SK-N-SH treated with all-trans-retinoic acid at 6 μM for 48 hours (cell line): ENCODE measurements at regions not wholly inside any gene's neighbourhood (a gene's known extent, or its start where the extent isn't known, plus 50 kb on each side); places are given as distances from the start of the nearest gene placed in this dataset.

ENCODE experiments used
- ATAC-seq: fragments of 200-7000 bp; cut with Tn5 transposase; 3 replicates; pipeline ENCODE4 v1.9.1; 2020; ENCODE audit warnings: mild to moderate bottlenecking, moderate library complexity
- ARNTL ChIP-seq: fragments of 450-650 bp; formaldehyde crosslinking; IDR thresholded peaks from 2 replicates; pipeline ENCODE4 v1.5.0; 2020; ENCODE audit warnings: low read depth, mild to moderate bottlenecking, moderate library complexity, borderline replicate concordance
- BACH2 ChIP-seq: fragments of 250-450 bp; sonication (Bioruptor Pico); IDR thresholded peaks from 2 replicates; pipeline ENCODE4 v1.9.0; 2021; ENCODE audit warnings: mild to moderate bottlenecking, borderline replicate concordance
- CSDC2 ChIP-seq: fragments of 250-450 bp; sonication (Bioruptor Pico); IDR thresholded peaks from 2 replicates; pipeline ENCODE4 v1.5.0; 2020; ENCODE audit warnings: mild to moderate bottlenecking, moderate library complexity
- ESRRG ChIP-seq: fragments of 250-450 bp; sonication (Bioruptor Pico); IDR thresholded peaks from 2 replicates; pipeline ENCODE4 v1.6.1; 2021; ENCODE audit warnings: mild to moderate bottlenecking
- GLIS3 ChIP-seq: fragments of 250-450 bp; sonication (Bioruptor Pico); IDR thresholded peaks from 2 replicates; pipeline ENCODE4 v1.5.0; 2020; ENCODE audit warnings: mild to moderate bottlenecking, moderate library complexity
- OSR1 ChIP-seq: fragments of 250-450 bp; sonication (Bioruptor Pico); IDR thresholded peaks from 2 replicates; pipeline ENCODE4 v1.8.0; 2022; ENCODE audit warnings: moderate library complexity, mild to moderate bottlenecking, inconsistent platforms
- PPARA ChIP-seq: fragments of 250-450 bp; sonication (Bioruptor Pico); IDR thresholded peaks from 2 replicates; pipeline ENCODE4 v1.5.0; 2020; ENCODE audit warnings: mild to moderate bottlenecking, borderline replicate concordance
- RARB ChIP-seq: fragments of 250-450 bp; sonication (Bioruptor Pico); IDR thresholded peaks from 2 replicates; pipeline ENCODE4 v1.8.0; 2021; ENCODE audit warnings: mild to moderate bottlenecking, moderate library complexity
- SNAI2 ChIP-seq: fragments of 250-450 bp; sonication (Bioruptor Pico); IDR thresholded peaks from 2 replicates; pipeline ENCODE4 v1.5.0; 2020; ENCODE audit warnings: mild to moderate bottlenecking, moderate library complexity
- TCF4 ChIP-seq: fragments of 250-450 bp; sonication (Bioruptor Pico); IDR thresholded peaks from 2 replicates; pipeline ENCODE4 v1.8.0; 2021; ENCODE audit warnings: mild to moderate bottlenecking, moderate library complexity, borderline replicate concordance
- TOX ChIP-seq: fragments of 250-450 bp; sonication (Bioruptor Pico); IDR thresholded peaks from 2 replicates; pipeline ENCODE4 v1.8.0; 2021; ENCODE audit warnings: mild to moderate bottlenecking, moderate library complexity, borderline replicate concordance
- ZC3H10 ChIP-seq: fragments of 250-450 bp; sonication (Bioruptor Pico); IDR thresholded peaks from 2 replicates; pipeline ENCODE4 v1.5.1; 2021; ENCODE audit warnings: mild to moderate bottlenecking, moderate library complexity
- ZFP3 ChIP-seq: fragments of 250-450 bp; sonication (Bioruptor Pico); IDR thresholded peaks from 2 replicates; pipeline ENCODE4 v1.5.0; 2020; ENCODE audit warnings: mild to moderate bottlenecking, moderate library complexity
- ZFP30 ChIP-seq: fragments of 450-650 bp; formaldehyde crosslinking; IDR thresholded peaks from 2 replicates; pipeline ENCODE4 v1.5.0; 2022; ENCODE audit warnings: mild to moderate bottlenecking, moderate library complexity
- ZNF565 ChIP-seq: fragments of 450-650 bp; formaldehyde crosslinking; conservative IDR thresholded peaks from 2 replicates; pipeline ENCODE4 v1.5.0; 2020; ENCODE audit warnings: low read depth, mild to moderate bottlenecking, moderate library complexity
- ZNF8 ChIP-seq: fragments of 450-650 bp; formaldehyde crosslinking; IDR thresholded peaks from 2 replicates; pipeline ENCODE4 v1.5.0; 2020; ENCODE audit warnings: mild to moderate bottlenecking, moderate library complexity
- TF ChIP-seq, protein P1 (sequence below): fragments of 250-450 bp; sonication (Bioruptor Pico); IDR thresholded peaks from 2 replicates; pipeline ENCODE4 v1.8.0; 2021; ENCODE audit warnings: low read depth, mild to moderate bottlenecking, moderate library complexity, borderline replicate concordance
- TF ChIP-seq, protein P2 (sequence below): fragments of 250-450 bp; sonication (Bioruptor Pico); IDR thresholded peaks from 2 replicates; pipeline ENCODE4 v1.5.0; 2020; ENCODE audit warnings: mild to moderate bottlenecking, moderate library complexity
- TF ChIP-seq, protein P3 (sequence below): fragments of 250-450 bp; sonication (Bioruptor Pico); IDR thresholded peaks from 2 replicates; pipeline ENCODE4 v1.5.1; 2020; ENCODE audit warnings: low read depth, mild to moderate bottlenecking, moderate library complexity
- TF ChIP-seq, protein P4 (sequence below): fragments of 250-450 bp; sonication (Bioruptor Pico); IDR thresholded peaks from 2 replicates; pipeline ENCODE4 v1.8.0; 2020; ENCODE audit warnings: mild to moderate bottlenecking, moderate library complexity, borderline replicate concordance
- TF ChIP-seq, protein P5 (sequence below): fragments of 250-450 bp; sonication (Bioruptor Pico); IDR thresholded peaks from 2 replicates; pipeline ENCODE4 v1.5.1; 2021; ENCODE audit warnings: mild to moderate bottlenecking, moderate library complexity

DNA sequence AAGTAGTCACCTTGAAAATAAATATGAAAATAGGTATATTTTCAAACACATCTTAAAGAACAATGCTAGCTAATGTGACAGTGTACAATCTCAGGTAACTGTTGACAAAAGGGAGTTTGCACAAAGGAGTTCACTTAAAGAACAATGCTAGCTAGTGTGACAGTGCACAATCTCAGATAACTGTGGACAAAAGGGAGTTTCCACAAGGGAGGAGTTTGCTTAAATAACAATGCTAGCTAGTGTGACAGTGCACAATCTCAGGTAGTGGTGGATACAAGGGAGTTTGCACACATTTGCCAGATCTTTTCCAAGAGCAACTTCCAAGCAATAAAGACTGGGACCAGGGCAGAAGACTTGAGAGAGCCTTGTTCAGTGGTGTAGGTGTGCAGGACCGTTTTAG lies 442.9 kb upstream of the FTMT start:
- ATAC-seq: no peak
- TF ChIP-seq ZFP3 (CRISPR knock-in tag) (no peak), TOX (CRISPR knock-in tag) (no peak), ARNTL (CRISPR knock-in tag) (no peak), CSDC2 (CRISPR knock-in tag) (no peak), ESRRG (CRISPR knock-in tag) (no peak), SNAI2 (no peak), TCF4 (CRISPR knock-in tag) (no peak), GLIS3 (no peak)
- TF ChIP-seq, protein P1, sequence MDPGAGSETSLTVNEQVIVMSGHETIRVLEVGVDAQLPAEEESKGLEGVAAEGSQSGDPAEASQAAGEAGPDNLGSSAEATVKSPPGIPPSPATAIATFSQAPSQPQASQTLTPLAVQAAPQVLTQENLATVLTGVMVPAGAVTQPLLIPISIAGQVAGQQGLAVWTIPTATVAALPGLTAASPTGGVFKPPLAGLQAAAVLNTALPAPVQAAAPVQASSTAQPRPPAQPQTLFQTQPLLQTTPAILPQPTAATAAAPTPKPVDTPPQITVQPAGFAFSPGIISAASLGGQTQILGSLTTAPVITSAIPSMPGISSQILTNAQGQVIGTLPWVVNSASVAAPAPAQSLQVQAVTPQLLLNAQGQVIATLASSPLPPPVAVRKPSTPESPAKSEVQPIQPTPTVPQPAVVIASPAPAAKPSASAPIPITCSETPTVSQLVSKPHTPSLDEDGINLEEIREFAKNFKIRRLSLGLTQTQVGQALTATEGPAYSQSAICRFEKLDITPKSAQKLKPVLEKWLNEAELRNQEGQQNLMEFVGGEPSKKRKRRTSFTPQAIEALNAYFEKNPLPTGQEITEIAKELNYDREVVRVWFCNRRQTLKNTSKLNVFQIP: no peak

DNA sequence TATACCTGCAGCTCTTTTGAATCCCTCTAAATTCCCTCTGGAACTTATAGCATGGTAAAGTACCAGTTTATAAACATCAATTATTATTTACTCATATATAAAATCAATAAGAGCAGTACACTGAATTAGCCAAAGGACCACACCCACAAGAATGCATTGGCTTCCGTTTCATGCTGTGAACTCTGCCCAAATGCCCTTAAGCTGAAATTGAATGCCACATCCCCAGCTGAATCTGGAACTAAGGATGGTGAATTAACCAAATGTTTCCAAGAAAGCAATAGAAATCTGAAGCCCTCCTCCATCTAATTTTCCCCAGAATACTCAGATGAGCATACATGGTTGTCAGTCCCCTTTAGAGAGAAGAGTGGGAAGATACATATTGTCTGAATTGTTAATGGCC lies 436.4 kb upstream of the FTMT start:
- no peak for ATAC-seq
- TF ChIP-seq, protein P2, sequence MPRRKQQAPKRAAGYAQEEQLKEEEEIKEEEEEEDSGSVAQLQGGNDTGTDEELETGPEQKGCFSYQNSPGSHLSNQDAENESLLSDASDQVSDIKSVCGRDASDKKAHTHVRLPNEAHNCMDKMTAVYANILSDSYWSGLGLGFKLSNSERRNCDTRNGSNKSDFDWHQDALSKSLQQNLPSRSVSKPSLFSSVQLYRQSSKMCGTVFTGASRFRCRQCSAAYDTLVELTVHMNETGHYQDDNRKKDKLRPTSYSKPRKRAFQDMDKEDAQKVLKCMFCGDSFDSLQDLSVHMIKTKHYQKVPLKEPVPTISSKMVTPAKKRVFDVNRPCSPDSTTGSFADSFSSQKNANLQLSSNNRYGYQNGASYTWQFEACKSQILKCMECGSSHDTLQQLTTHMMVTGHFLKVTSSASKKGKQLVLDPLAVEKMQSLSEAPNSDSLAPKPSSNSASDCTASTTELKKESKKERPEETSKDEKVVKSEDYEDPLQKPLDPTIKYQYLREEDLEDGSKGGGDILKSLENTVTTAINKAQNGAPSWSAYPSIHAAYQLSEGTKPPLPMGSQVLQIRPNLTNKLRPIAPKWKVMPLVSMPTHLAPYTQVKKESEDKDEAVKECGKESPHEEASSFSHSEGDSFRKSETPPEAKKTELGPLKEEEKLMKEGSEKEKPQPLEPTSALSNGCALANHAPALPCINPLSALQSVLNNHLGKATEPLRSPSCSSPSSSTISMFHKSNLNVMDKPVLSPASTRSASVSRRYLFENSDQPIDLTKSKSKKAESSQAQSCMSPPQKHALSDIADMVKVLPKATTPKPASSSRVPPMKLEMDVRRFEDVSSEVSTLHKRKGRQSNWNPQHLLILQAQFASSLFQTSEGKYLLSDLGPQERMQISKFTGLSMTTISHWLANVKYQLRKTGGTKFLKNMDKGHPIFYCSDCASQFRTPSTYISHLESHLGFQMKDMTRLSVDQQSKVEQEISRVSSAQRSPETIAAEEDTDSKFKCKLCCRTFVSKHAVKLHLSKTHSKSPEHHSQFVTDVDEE (CRISPR knock-in tag): no peak
- TF ChIP-seq ZFP30 (CRISPR knock-in tag) (no peak), ZC3H10 (CRISPR knock-in tag) (no peak), ESRRG (CRISPR knock-in tag) (no peak), SNAI2 (no peak), TOX (CRISPR knock-in tag) (no peak), GLIS3 (no peak), CSDC2 (CRISPR knock-in tag) (no peak), OSR1 (CRISPR knock-in tag) (no peak), ZNF565 (CRISPR knock-in tag) (no peak), ZNF8 (CRISPR knock-in tag) (no peak), PPARA (CRISPR knock-in tag) (no peak), BACH2 (CRISPR knock-in tag) (no peak), TCF4 (CRISPR knock-in tag) (no peak), RARB (CRISPR knock-in tag) (no peak), ZFP3 (CRISPR knock-in tag) (no peak)
- TF ChIP-seq, protein P3, sequence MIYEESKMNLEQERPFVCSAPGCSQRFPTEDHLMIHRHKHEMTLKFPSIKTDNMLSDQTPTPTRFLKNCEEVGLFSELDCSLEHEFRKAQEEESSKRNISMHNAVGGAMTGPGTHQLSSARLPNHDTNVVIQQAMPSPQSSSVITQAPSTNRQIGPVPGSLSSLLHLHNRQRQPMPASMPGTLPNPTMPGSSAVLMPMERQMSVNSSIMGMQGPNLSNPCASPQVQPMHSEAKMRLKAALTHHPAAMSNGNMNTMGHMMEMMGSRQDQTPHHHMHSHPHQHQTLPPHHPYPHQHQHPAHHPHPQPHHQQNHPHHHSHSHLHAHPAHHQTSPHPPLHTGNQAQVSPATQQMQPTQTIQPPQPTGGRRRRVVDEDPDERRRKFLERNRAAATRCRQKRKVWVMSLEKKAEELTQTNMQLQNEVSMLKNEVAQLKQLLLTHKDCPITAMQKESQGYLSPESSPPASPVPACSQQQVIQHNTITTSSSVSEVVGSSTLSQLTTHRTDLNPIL (CRISPR knock-in tag): no peak
- TF ChIP-seq, protein P4, sequence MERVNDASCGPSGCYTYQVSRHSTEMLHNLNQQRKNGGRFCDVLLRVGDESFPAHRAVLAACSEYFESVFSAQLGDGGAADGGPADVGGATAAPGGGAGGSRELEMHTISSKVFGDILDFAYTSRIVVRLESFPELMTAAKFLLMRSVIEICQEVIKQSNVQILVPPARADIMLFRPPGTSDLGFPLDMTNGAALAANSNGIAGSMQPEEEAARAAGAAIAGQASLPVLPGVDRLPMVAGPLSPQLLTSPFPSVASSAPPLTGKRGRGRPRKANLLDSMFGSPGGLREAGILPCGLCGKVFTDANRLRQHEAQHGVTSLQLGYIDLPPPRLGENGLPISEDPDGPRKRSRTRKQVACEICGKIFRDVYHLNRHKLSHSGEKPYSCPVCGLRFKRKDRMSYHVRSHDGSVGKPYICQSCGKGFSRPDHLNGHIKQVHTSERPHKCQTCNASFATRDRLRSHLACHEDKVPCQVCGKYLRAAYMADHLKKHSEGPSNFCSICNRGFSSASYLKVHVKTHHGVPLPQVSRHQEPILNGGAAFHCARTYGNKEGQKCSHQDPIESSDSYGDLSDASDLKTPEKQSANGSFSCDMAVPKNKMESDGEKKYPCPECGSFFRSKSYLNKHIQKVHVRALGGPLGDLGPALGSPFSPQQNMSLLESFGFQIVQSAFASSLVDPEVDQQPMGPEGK (CRISPR knock-in tag): no peak
- TF ChIP-seq, protein P1: no peak
- TF ChIP-seq, protein P5, sequence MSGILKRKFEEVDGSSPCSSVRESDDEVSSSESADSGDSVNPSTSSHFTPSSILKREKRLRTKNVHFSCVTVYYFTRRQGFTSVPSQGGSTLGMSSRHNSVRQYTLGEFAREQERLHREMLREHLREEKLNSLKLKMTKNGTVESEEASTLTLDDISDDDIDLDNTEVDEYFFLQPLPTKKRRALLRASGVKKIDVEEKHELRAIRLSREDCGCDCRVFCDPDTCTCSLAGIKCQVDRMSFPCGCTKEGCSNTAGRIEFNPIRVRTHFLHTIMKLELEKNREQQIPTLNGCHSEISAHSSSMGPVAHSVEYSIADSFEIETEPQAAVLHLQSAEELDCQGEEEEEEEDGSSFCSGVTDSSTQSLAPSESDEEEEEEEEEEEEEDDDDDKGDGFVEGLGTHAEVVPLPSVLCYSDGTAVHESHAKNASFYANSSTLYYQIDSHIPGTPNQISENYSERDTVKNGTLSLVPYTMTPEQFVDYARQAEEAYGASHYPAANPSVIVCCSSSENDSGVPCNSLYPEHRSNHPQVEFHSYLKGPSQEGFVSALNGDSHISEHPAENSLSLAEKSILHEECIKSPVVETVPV: no peak
